Caki2 (cell line): ENCODE measurements at regions not wholly inside any gene's neighbourhood (a gene's known extent, or its start where the extent isn't known, plus 50 kb on each side); places are given as distances from the start of the nearest gene placed in this dataset.

ENCODE experiments used
- DNase-seq: peaks from one replicate; pipeline ENCODE4 v3.0.0-alpha.2; 2015; ENCODE audit warnings: low read depth
- in situ Hi-C: cut with HindIII; loops from 2 replicates; pipeline ENCODE4 v1.10.0; 2016; ENCODE audit warnings: low sequenced_read_pairs, low pct_unique_long_range_greater_than_20kb, mixed read lengths

DNA sequence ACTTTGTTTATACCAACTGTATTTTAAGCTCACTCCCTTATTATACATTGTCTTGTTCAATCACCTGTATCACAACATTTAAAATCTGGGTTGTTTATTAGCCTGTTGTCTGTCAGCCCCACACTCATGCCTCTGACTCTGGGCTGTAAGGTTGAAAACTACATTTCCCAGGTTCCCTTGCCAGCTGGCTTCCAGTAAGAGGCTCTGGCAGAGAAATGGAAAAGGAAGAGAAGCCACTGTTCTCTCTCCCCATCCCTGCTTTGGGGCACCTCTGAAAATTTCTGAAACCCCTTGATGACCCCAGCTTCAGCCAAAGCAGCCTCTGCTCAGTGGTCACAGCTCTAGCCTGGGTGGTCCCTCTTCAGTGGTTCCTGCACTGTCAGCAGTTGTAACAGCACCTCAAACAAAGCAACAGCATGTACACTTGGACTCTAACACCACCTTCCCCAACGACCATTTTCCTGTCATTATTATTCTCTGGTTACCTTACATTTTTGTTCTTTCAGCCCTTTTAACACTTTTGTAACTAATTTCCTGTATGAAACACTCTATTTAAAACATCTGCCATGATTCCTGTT lies 108.9 kb upstream of the LGALSL start:
- DNase-seq: no peak
- in situ Hi-C loops: no loop called here

- in situ Hi-C loops: no loop called here
- no peak for DNase-seq
Measured at GRCh38 chr2:64345998-64346397, 108.0 kb upstream of the LGALSL start.

DNA sequence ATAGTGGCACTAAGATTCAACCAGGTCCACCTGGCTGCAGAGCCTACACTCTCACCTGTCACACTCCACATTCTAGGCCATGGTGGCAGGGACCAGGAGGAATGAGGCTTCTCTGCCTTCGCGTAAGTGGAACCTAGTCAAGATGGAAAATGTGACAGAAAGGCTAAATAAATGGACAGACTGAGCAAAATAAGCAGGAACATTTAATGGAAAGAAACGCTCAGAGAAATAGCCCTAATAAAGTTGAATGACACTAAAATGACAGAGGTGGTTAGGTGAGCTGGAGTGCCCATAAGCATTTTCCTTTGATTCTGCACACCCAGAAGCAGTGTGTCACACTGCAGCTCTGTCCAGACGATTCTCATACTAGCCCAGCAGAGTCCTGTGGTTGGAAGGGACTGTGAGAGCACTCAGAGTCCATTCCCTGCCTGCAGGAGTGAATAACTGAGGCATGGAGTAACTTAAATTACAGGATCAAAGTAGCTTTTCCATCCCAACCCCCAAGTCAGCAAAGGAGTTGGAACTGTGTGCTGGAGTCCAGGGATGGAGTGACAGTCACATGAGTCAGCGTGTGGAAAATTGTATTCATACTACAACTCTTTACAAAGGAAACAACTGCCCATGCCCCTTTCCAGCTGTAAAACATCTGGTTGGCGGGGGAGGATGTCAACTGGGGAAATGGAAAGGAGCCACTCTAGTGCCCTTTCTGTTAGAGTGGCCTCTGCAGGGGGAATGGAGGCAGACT lies 105.4 kb upstream of the LGALSL start:
- peak; percentile 8 for DNase-seq
- in situ Hi-C loops: no loop called here

DNA sequence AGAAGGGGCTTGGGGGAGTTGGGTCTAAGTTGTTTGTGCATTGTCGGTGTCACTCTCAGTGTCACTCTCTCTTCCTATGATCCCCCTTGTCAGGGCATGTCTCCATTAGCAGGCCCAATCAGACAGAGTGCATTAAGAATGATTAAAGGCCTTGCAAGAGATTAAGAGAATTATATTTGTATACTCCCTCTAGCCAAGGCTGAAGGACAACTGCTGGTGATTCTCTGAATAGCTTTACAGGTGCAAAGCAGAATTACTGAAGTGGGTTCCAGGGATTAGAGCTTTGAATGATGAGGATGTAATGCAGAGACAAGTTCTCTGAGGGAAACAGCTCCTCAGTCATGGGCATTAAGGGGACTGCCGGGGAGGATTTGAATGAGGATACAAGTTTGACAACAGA lies 104.8 kb upstream of the LGALSL start:
- no peak for DNase-seq
- in situ Hi-C loops: no loop called here

DNA sequence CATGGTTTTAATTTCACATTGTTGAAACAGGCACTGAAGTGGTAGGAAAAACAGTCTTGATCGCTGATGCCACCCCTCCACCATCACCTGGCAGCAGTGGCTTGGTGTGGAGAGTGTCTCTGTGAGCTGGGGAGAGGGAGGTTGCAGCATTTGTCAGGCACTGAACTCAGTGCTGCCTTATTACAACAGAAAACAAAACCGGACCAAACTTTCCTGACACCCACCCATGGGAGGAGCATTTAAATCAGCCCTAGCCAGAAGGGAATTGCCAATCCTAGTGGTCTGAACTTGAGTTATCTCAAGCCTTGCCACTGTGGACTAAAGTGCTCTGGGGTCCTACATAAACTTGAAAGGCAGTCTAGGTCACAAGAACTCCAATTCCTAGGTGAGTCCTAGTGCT lies 103.0 kb upstream of the LGALSL start:
- no peak for DNase-seq
- in situ Hi-C loops: no loop called here

DNA sequence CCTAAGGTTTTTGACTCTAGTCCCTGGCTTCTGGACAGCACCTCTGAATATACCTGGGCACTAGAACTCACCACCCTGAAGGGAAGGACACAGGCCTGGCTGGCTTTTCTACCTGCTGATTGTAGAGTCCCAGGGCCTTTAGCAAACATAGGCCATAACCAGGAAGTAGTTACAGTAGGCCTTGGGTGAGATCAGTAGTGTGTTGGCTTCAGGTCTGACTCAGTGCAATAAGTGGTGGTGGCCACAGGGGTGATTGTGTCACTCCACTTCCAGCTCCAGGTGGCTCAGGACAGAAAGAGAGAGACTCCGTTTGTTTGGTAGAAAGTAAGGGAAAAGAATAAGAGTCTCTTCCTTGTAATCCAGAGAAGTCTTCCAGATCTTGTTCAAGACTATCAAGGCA lies 101.7 kb upstream of the LGALSL start:
- in situ Hi-C loops: no loop called here
- no peak for DNase-seq

- peak; percentile 91 for DNase-seq
- in situ Hi-C loops: no loop called here
Measured at GRCh38 chr2:64354857-64355680, 98.9 kb upstream of the LGALSL start.

DNA sequence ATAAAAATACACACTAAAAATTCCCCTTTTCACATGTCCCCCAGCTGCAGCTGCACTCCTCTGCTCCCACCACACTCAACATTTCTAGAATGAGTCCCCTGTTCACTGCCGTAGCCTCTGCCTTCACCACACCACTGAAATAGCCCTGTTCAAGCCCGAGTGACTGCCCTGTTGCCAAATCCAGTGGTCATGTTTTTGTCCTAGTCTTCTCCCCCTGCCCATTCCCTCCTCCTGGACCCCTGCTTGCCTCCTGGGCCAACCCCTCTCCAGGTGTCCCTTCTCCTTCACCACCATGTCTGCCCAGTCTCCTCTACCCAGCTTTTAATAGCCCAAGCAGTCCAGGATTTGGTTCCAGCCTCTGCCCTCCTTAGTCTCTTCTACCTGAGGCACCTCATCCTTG lies 97.1 kb upstream of the LGALSL start:
- no peak for DNase-seq
- in situ Hi-C loops: no loop called here

DNA sequence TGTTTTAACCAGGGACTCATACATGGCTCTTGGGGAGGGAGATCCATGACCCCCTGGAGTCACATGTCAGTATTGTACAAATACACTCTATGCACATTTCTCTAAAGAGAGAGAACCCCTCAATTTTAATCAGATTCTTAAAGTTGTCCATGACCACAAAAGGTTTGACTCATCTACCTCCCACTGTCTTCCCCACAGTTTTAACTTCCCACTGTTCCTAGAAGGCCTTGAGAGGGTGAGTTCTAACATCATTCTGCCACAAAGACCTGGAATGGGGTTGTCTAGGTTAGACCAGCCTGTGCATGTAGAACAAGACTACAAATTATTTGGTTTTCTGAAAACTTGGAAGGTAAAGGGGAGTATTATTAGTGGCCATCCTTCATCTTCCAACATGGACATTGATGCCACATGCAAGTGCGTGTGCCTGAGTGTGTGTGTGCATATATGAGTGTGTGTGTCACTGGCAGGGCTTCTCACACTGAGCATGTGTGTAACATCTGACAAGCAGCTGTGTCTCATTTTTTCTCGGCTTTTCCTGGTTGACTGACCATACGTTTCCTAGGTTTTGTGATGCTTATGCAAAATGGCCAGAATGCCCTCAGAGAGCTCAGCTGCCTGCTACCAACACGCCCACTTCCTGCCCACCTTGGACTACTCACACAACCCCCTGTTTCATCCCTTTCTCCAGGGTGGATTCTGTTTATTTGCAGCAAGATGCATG lies 94.6 kb upstream of the LGALSL start:
- DNase-seq: no peak
- in situ Hi-C loops: no loop called here

GRCh38 chr2:64359892-64360657 lies 93.9 kb upstream of the LGALSL start:
- peak; percentile 88 for DNase-seq
- in situ Hi-C loops: no loop called here

- in situ Hi-C loops: no loop called here
- no peak for DNase-seq
Measured at GRCh38 chr2:64361151-64361938, 92.6 kb upstream of the LGALSL start.

DNA sequence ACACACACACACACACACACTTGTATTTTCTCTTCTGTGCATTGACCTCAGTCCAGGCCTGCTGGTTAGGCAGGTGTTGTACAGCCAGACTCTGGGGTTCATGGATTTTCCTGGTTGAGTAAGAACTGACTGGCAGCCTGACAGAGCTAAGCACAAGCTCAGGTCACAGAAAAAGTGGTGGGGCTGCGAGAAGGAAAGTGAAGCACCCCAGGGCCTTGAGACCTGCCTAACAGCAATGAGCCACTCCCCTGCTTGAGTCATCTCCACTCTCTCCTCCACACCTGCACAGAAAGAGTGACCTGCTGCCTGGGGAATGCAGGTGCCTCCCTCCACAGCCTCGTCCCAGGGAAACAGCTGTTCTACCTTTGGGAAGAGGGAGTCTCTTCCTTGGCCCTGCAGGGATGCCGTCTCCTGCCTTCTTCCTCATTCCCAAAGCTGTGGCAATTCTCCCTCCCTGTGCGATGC lies 91.4 kb upstream of the LGALSL start:
- no peak for DNase-seq
- in situ Hi-C loops: no loop called here

DNA sequence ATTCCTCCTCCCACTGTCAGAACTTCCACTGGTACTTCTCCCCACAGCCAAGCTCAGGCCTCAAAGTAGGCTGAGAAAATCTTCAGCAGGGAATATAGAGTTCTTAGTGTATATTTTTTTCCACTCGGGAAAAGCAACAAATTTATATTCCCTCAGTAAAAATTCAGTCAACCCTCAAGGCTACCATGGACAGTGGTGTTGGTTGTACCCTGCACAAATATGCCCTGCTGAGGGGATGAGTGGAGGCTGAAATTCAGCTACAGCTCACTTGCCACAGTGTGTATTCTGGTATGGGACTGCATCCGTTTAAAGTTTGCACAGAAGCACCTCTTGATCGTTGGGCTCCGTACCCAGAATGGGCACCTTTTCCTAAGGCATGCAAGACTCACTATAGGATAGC lies 90.8 kb upstream of the LGALSL start:
- in situ Hi-C loops: no loop called here
- no peak for DNase-seq

GRCh38 chr2:64363848-64364247 lies 90.1 kb upstream of the LGALSL start:
- DNase-seq: no peak
- in situ Hi-C loops: no loop called here

DNA sequence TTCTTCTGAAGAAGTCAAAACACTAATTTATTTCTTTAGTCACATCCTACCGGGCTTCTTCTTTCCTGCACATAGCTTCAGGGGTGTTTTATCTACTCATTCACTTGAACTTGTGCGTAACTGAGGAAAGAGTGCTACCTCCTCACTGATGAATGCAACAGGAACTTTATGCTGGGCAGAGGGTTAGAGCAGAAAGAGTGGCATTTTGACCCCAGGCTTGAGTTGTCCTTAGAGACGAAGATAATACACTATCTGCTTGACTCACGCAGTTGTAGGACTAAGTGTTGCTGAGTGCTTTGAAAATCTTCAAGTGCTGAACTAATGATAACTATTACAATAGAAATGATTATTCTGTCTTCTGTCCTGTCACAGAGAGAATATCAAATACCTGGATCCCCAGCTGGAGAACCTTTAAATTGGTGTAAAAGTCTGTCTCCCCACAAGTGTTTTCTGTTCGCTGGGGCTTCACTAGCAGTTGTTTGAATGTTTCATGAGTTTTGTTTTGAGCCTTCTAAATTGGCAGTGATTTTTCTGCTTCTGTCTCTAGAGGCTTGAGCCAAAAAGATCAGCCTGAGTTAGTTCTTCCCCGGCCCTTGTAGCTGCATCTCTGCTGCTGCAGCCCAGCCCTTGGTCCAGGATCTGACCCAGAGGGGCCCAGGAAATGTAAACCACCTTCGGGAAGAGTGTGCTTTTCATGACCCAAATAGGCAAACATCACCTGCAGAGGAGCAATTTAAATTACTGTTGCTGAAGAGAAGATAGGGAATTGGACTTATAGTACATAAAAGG lies 86.3 kb upstream of the LGALSL start:
- no peak for DNase-seq
- in situ Hi-C loops: no loop called here

DNA sequence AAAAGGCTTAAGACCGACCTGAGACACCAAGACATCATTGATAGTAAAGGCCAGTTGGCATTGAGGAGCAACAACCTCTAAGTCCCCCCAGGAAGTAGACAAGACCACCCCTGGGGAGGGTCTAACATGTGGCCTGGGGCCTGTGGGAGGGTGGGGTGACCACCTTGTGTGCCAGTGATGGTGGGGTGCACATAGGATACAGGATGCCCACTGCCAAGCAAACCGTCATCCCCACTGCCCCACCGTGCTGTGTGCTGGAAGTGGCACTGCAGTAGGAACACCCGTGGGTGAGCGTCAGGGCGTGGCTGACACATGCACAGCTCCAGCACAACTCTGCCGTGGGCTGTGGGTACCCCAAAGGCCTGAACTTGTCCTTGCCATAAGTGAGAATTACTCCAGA lies 84.3 kb upstream of the LGALSL start:
- in situ Hi-C loops: no loop called here
- DNase-seq: no peak

DNA sequence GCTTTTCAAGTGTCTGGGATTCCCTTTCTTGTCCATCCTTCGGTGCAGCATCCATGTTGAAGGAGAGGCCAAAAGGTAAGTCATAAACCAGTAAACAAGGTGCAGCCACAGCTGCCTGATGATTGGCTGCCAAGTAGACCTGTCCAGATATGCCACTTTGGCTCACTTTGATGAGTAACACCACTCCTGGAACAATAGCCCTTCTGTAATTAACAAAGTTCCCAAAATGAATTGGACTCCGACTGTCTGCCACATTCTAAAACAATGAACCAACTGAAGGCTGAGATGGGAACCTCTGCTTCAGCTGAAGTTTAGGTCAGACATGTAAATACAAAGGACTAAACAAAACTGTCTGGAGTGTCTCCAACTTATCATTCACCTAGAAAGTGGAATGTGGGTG lies 82.2 kb upstream of the LGALSL start:
- no peak for DNase-seq
- in situ Hi-C loops: no loop called here
